Kidney epithelial cell (primary cell): ENCODE measurements at regions not wholly inside any gene's neighbourhood (a gene's known extent, or its start where the extent isn't known, plus 50 kb on each side); places are given as distances from the start of the nearest gene placed in this dataset.

Experiments used
- DNase-seq: peaks from one replicate; pipeline ENCODE4 v3.0.0-alpha.2; 2010; ENCODE audit warnings: low read depth
- H3K27me3 ChIP-seq: 2 replicates; pipeline ENCODE4 v1.6.0; 2011; ENCODE audit warnings: low read length; ENCODE audit not compliant: control insufficient read depth, insufficient read depth
- H3K36me3 ChIP-seq: 2 replicates; pipeline ENCODE4 v1.5.1; 2011; ENCODE audit warnings: low read length; ENCODE audit not compliant: control insufficient read depth, insufficient read depth
- H3K4me3 ChIP-seq: 2 replicates; pipeline ENCODE4 v1.5.1; 2011; ENCODE audit warnings: low read depth, mild to moderate bottlenecking, control low read depth, low read length
- TF ChIP-seq, protein P1 (sequence below): IDR thresholded peaks from 2 replicates; pipeline ENCODE4 v1.5.1; 2011; ENCODE audit warnings: mild to moderate bottlenecking, moderate library complexity, low read length, control low read depth, inconsistent platforms; ENCODE audit not compliant: insufficient read depth, poor library complexity, severe bottlenecking

DNA sequence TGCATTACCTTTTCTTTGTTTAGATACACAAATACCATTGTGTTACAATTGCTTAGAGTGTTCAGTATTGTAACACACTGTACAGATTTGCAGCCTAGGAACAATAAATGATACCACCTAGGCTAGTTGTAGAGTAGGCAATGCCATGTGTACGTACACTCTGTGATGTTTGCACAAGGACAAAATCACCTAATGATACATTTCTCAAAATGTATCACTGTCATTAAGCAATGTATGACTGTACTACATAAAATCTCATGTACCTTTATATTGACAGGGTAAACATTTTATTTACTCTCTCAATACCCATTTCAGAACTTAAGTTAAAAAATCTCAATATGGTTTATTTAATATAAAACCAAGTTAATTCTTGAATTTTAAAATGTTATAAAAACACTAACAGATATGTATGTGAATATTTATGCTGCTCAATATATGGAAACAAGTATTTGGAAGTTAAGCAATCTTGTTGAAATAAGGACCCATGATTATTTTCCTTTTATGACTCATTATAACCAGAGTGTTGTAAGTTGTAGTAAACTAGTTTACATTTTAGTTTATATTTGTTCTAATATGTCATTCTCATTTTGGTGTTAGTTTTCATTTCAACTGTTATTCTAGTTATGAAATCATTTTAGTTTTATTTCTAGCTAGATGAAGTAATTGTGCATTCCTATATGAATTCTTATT is 409.2 kb downstream of the TLL1 start:
- no peak for DNase-seq
- TF ChIP-seq, protein P1, sequence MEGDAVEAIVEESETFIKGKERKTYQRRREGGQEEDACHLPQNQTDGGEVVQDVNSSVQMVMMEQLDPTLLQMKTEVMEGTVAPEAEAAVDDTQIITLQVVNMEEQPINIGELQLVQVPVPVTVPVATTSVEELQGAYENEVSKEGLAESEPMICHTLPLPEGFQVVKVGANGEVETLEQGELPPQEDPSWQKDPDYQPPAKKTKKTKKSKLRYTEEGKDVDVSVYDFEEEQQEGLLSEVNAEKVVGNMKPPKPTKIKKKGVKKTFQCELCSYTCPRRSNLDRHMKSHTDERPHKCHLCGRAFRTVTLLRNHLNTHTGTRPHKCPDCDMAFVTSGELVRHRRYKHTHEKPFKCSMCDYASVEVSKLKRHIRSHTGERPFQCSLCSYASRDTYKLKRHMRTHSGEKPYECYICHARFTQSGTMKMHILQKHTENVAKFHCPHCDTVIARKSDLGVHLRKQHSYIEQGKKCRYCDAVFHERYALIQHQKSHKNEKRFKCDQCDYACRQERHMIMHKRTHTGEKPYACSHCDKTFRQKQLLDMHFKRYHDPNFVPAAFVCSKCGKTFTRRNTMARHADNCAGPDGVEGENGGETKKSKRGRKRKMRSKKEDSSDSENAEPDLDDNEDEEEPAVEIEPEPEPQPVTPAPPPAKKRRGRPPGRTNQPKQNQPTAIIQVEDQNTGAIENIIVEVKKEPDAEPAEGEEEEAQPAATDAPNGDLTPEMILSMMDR = no peak
- Histone ChIP-seq H3K27me3 (no peaks in the 10 kb centered on the region), H3K36me3 (no peaks in the 10 kb centered on the region), H3K4me3 (no peak overlapping the region)

DNA sequence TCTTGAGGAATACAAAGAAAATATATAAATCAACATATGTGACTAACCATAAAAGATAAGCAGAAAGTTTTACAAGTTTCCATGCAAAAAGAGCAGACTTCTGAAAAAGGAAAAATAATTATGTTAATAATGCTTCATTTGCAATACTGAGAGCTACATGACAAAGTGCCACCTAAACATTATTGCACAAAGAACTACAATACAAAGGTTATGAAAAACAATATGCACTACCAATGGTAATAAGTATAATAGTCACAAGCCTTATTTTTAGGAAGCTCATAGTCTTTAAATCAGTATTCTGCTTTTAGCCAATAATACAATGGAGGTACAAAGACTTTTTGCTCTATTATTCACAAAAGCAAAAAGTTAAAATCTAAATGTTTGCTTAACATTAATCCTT is 411.2 kb downstream of the TLL1 start:
- H3K27me3 ChIP-seq = no peaks in the 10 kb centered on the region
- TF ChIP-seq, protein P1 = no peak
- DNase-seq = no peak
- H3K36me3 ChIP-seq = no peaks in the 10 kb centered on the region
- no peak overlapping the region for H3K4me3 ChIP-seq

DNA sequence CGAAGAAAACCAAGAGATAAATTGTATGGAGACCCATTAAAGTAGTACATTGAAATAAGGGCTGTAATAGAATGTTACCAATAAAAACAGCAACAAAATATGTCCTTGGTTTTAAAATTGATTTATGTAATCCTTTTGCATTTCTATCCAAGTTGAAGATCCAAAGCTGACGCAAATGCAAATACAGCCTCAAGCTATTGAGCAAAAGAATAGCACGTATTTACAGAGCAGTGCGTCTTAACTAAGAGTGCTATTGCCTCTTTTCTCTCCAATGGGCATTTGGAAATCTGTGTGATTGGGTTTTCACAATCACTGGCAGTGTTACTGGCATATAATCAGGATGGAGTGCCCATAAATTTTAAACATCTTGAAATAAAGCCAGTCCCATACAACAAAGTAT is 417.4 kb downstream of the TLL1 start:
- H3K27me3 ChIP-seq = no peaks in the 10 kb centered on the region
- no peak for DNase-seq
- no peaks in the 10 kb centered on the region for H3K36me3 ChIP-seq
- TF ChIP-seq, protein P1 = no peak
- H3K4me3 ChIP-seq = no peak overlapping the region

DNA sequence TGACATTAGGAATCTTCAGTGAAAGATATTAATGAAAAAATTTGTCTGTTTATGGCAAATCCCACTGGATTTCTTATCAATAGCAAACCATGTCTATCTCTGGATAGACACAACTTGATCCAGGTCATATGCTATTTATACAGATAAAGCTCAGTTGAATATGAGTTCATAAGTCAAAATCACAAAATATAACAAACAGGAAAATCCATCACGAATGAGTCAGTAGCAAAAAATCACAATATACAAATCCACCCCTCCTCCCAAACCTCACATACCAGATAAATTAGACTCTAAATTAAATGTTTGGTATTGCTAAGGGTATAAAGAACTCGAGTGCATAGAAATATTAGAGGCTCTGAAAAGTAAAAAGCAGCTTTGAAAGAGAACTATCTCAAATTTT is 420.5 kb downstream of the TLL1 start:
- TF ChIP-seq, protein P1 = no peak
- H3K36me3 ChIP-seq = no peaks in the 10 kb centered on the region
- no peak overlapping the region for H3K4me3 ChIP-seq
- DNase-seq = no peak
- no peaks in the 10 kb centered on the region for H3K27me3 ChIP-seq

DNA sequence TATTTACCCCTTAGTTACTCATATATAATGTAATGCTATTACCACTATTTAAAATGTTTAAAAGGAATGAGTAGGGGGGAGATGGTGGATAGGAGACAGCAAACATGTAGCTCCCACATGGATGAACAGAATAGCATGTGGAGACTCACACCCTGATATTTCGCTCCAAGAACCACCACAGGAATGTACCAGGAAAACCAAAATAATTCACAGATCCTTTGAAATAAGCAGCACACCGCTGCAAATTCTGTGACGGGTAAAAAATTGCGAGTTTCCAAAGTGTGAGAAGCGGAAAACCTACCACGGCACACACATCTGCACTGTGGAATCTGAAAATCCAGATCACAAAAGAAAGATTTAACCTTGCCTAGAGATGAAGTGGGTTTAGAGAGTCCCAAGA is 428.2 kb downstream of the TLL1 start:
- Histone ChIP-seq H3K4me3 (no peak overlapping the region), H3K36me3 (no peaks in the 10 kb centered on the region), H3K27me3 (no peaks in the 10 kb centered on the region)
- DNase-seq = no peak
- TF ChIP-seq, protein P1 = no peak

DNA sequence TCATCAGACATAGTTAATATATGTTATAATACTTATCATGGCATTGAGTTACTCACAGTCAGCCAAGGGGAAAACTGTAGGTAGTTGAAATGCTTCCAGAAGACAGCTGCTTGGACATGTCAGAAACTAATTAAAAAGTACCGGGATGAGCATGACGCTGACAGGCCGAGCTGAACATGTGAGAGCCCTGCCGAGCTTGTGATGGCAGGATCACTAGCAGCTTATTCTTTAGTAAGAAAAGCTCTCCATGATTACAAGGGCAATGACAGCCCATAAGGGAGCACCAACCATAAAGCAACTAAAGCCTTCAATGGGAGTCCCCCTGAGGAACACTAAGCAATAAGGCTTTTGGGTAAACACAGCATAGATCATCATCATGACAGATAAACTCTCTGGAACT is 435.6 kb downstream of the TLL1 start:
- TF ChIP-seq, protein P1 = no peak
- DNase-seq = no peak
- Histone ChIP-seq H3K36me3 (no peaks in the 10 kb centered on the region), H3K4me3 (no peak overlapping the region), H3K27me3 (no peaks in the 10 kb centered on the region)
